GM12865 (cell line): ENCODE measurements at regions not wholly inside any gene's neighbourhood (a gene's known extent, or its start where the extent isn't known, plus 50 kb on each side); places are given as distances from the start of the nearest gene placed in this dataset.
"Not testable (repeated sequence)": the region's sequence is repeated elsewhere in the genome, so short reads cannot be mapped to it uniquely, and the experiment has no call there.

Experiments used
- DNase-seq: peaks from one replicate; pipeline ENCODE4 v3.0.0; 2010; ENCODE audit warnings: low read depth
- H3K4me3 ChIP-seq: 2 replicates; pipeline ENCODE4 v1.5.1; 2011; ENCODE audit warnings: mild to moderate bottlenecking, low read depth, low read length, control low read depth
- CTCF ChIP-seq: IDR thresholded peaks from 2 replicates; pipeline ENCODE4 v1.5.1; 2011; ENCODE audit warnings: low read length, control low read depth, low read depth, inconsistent platforms; ENCODE audit not compliant: insufficient read depth; ENCODE audit errors: missing control alignments

- DNase-seq, result no peak
- TF ChIP-seq CTCF, result no peak
- no peak overlapping the region for H3K4me3 ChIP-seq
Measured at GRCh38 chr4:116223040-116223732, 862.2 kb downstream of the TRAM1L1 start.

GRCh38 chr4:116217781-116218180 is 867.6 kb downstream of the TRAM1L1 start:
- DNase-seq, result no peak
- TF ChIP-seq CTCF, result no peak
- no peak overlapping the region for H3K4me3 ChIP-seq

GRCh38 chr4:116215622-116216021 is 869.8 kb downstream of the TRAM1L1 start:
- no peak for DNase-seq
- no peak for TF ChIP-seq CTCF
- no peak overlapping the region for H3K4me3 ChIP-seq

GRCh38 chr4:116202524-116202923 is 882.9 kb downstream of the TRAM1L1 start:
- TF ChIP-seq CTCF, result no peak
- no peak overlapping the region for H3K4me3 ChIP-seq
- no peak for DNase-seq

GRCh38 chr4:116197317-116197809 is 888.0 kb downstream of the TRAM1L1 start:
- H3K4me3 ChIP-seq, result no peak overlapping the region
- DNase-seq, result no peak
- TF ChIP-seq CTCF, result no peak

GRCh38 chr4:116183241-116183640 is 902.1 kb downstream of the TRAM1L1 start:
- no peak overlapping the region for H3K4me3 ChIP-seq
- no peak for TF ChIP-seq CTCF
- DNase-seq, result no peak

- H3K4me3 ChIP-seq, result peak overlapping the region; percentile 21; the same call in 1 of the 2 replicates
- peak; percentile 23 for DNase-seq
- TF ChIP-seq CTCF, result peak; percentile 33
Measured at GRCh38 chr4:116180157-116180601, 905.2 kb downstream of the TRAM1L1 start.

GRCh38 chr4:116151371-116151770 is 934.0 kb downstream of the TRAM1L1 start:
- not testable (repeated sequence) for DNase-seq, H3K4me3 ChIP-seq
